ENCODE measurements at regions not wholly inside any gene's neighbourhood (a gene's known extent, or its start where the extent isn't known, plus 50 kb on each side); places are given as distances from the start of the nearest gene placed in this dataset.
A peak's percentile ranks its signal among the peaks of the same experiment; 100 is the strongest.
"Not testable (repeated sequence)": the region's sequence is repeated elsewhere in the genome, so short reads cannot be mapped to it uniquely, and the experiment has no call there.

- TF ChIP-seq CTCF (IDR thresholded peaks at IDR 0.05; ENCODE audit: low read depth, low read length): no peak
- no peak overlapping the region for H3K27ac ChIP-seq
- H3K9me3 ChIP-seq (ENCODE audit: severe bottlenecking): no peaks in the 10 kb centered on the region
- H3K27me3 ChIP-seq (ENCODE audit: insufficient read depth, low read depth, severe bottlenecking): no peaks in the 10 kb centered on the region
- no peak for DNase-seq
- H3K36me3 ChIP-seq: no peaks in the 10 kb centered on the region
- no peak overlapping the region for H3K4me3 ChIP-seq (ENCODE audit: low read depth, low read length)
These were observed 66.6 kb downstream of the LACC1 start for GRCh38 chr13:43946281-43946680.

GRCh38 chr13:43947897-43948458, 68.3 kb downstream of the LACC1 start:
- Histone ChIP-seq H3K4me3 (ENCODE audit: low read depth, low read length) (no peak overlapping the region), H3K9me3 (ENCODE audit: severe bottlenecking) (no peaks in the 10 kb centered on the region), H3K36me3 (no peaks in the 10 kb centered on the region), H3K27me3 (ENCODE audit: insufficient read depth, low read depth, severe bottlenecking) (no peaks in the 10 kb centered on the region), H3K27ac (no peak overlapping the region)
- no peak for TF ChIP-seq CTCF (IDR thresholded peaks at IDR 0.05; ENCODE audit: low read depth, low read length)
- no peak for DNase-seq

- TF ChIP-seq CTCF (IDR thresholded peaks at IDR 0.05; ENCODE audit: low read depth, low read length): no peak
- H3K27me3 ChIP-seq (ENCODE audit: insufficient read depth, low read depth, severe bottlenecking): no peaks in the 10 kb centered on the region
These were observed 73.7 kb downstream of the LACC1 start for GRCh38 chr13:43953370-43953769.

GRCh38 chr13:43956975-43957374, 77.3 kb downstream of the LACC1 start:
- H3K36me3 ChIP-seq; DNase-seq; H3K27ac ChIP-seq; H3K27me3 ChIP-seq (ENCODE audit: insufficient read depth, low read depth, severe bottlenecking); H3K4me3 ChIP-seq (ENCODE audit: low read depth, low read length); H3K9me3 ChIP-seq (ENCODE audit: severe bottlenecking): not testable (repeated sequence)

More at GRCh38 chr13:43953370-43953769, 73.7 kb downstream of the LACC1 start:
- Histone ChIP-seq H3K9me3 (ENCODE audit: severe bottlenecking) (no peaks in the 10 kb centered on the region), H3K27ac (no peak overlapping the region), H3K4me3 (ENCODE audit: low read depth, low read length) (no peak overlapping the region), H3K36me3 (no peaks in the 10 kb centered on the region)
- DNase-seq: no peak

- DNase-seq: no peak
- H3K4me3 ChIP-seq (ENCODE audit: low read depth, low read length): no peak overlapping the region
- no peak overlapping the region for H3K27ac ChIP-seq
- H3K27me3 ChIP-seq (ENCODE audit: insufficient read depth, low read depth, severe bottlenecking): no peaks in the 10 kb centered on the region
- no peak for TF ChIP-seq CTCF (IDR thresholded peaks at IDR 0.05; ENCODE audit: low read depth, low read length)
- no peaks in the 10 kb centered on the region for H3K36me3 ChIP-seq
- no peaks in the 10 kb centered on the region for H3K9me3 ChIP-seq (ENCODE audit: severe bottlenecking)
These were observed 79.6 kb downstream of the LACC1 start for GRCh38 chr13:43959291-43959690.

GRCh38 chr13:43961909-43962308, 82.2 kb downstream of the LACC1 start:
- no peak overlapping the region for H3K27ac ChIP-seq
- H3K36me3 ChIP-seq: no peaks in the 10 kb centered on the region
- H3K4me3 ChIP-seq (ENCODE audit: low read depth, low read length): no peak overlapping the region
- TF ChIP-seq CTCF (IDR thresholded peaks at IDR 0.05; ENCODE audit: low read depth, low read length): no peak
- H3K9me3 ChIP-seq (ENCODE audit: severe bottlenecking): no peaks in the 10 kb centered on the region
- no peaks in the 10 kb centered on the region for H3K27me3 ChIP-seq (ENCODE audit: insufficient read depth, low read depth, severe bottlenecking)
- DNase-seq: peak; percentile 7

Measured in WERI-Rb-1 (cell line).